ENCODE measurements at regions not wholly inside any gene's neighbourhood (a gene's known extent, or its start where the extent isn't known, plus 50 kb on each side); places are given as distances from the start of the nearest gene placed in this dataset.
A peak's percentile ranks its signal among the peaks of the same experiment; 100 is the strongest.
"Not testable (repeated sequence)": the region's sequence is repeated elsewhere in the genome, so short reads cannot be mapped to it uniquely, and the experiment has no call there.

GRCh38 chr5:155137683-155138082, 124.1 kb downstream of the KIF4B start:
- DNase-seq (ENCODE audit: low read depth), result no peak
- no peak for TF ChIP-seq CTCF (IDR thresholded peaks at IDR 0.05; ENCODE audit: insufficient read depth, low read depth, low read length, missing control alignments)
- H3K4me3 ChIP-seq (ENCODE audit: low read depth, low read length), result no peak overlapping the region

- no peak for DNase-seq (ENCODE audit: low read depth)
- H3K4me3 ChIP-seq (ENCODE audit: low read depth, low read length), result no peak overlapping the region
Measured at GRCh38 chr5:155140646-155141045, 127.1 kb downstream of the KIF4B start.

GRCh38 chr5:155144956-155145355, 131.4 kb downstream of the KIF4B start:
- TF ChIP-seq CTCF (IDR thresholded peaks at IDR 0.05; ENCODE audit: insufficient read depth, low read depth, low read length, missing control alignments), result no peak
- no peak overlapping the region for H3K4me3 ChIP-seq (ENCODE audit: low read depth, low read length)
- DNase-seq (ENCODE audit: low read depth), result no peak

More at GRCh38 chr5:155140646-155141045, 127.1 kb downstream of the KIF4B start:
- no peak for TF ChIP-seq CTCF (IDR thresholded peaks at IDR 0.05; ENCODE audit: insufficient read depth, low read depth, low read length, missing control alignments)

- H3K4me3 ChIP-seq (ENCODE audit: low read depth, low read length), result no peak overlapping the region
- DNase-seq (ENCODE audit: low read depth), result no peak
- TF ChIP-seq CTCF (IDR thresholded peaks at IDR 0.05; ENCODE audit: insufficient read depth, low read depth, low read length, missing control alignments), result peak; percentile 4
Measured at GRCh38 chr5:155147222-155147621, 133.7 kb downstream of the KIF4B start.

- no peak for DNase-seq (ENCODE audit: low read depth)
- TF ChIP-seq CTCF (IDR thresholded peaks at IDR 0.05; ENCODE audit: insufficient read depth, low read depth, low read length, missing control alignments), result no peak
- H3K4me3 ChIP-seq (ENCODE audit: low read depth, low read length), result no peak overlapping the region
Measured at GRCh38 chr5:155148694-155149093, 135.1 kb downstream of the KIF4B start.

GRCh38 chr5:155150012-155150411, 136.5 kb downstream of the KIF4B start:
- no peak overlapping the region for H3K4me3 ChIP-seq (ENCODE audit: low read depth, low read length)
- TF ChIP-seq CTCF (IDR thresholded peaks at IDR 0.05; ENCODE audit: insufficient read depth, low read depth, low read length, missing control alignments), result no peak
- DNase-seq (ENCODE audit: low read depth), result no peak

- H3K4me3 ChIP-seq (ENCODE audit: low read depth, low read length), result no peak overlapping the region
- TF ChIP-seq CTCF (IDR thresholded peaks at IDR 0.05; ENCODE audit: insufficient read depth, low read depth, low read length, missing control alignments), result no peak
- DNase-seq (ENCODE audit: low read depth), result no peak
Measured at GRCh38 chr5:155154973-155155372, 141.4 kb downstream of the KIF4B start.

- H3K4me3 ChIP-seq (ENCODE audit: low read depth, low read length); DNase-seq (ENCODE audit: low read depth): not testable (repeated sequence)
Measured at GRCh38 chr5:155163084-155163483, 149.5 kb downstream of the KIF4B start.

Measured in GM12865 (cell line).